ENCODE measurements at regions not wholly inside any gene's neighbourhood (a gene's known extent, or its start where the extent isn't known, plus 50 kb on each side); places are given as distances from the start of the nearest gene placed in this dataset.

- CTCF ChIA-PET: no interaction called here
- no peak for DNase-seq
- Mint-ChIP-seq H3K4me1 (ENCODE audit: low read depth) (no peaks in the 10 kb centered on the region), H3K27ac (no peak overlapping the region), H3K9me3 (no peaks in the 10 kb centered on the region), H3K36me3 (no peaks in the 10 kb centered on the region), H3K4me3 (no peak overlapping the region), H3K27me3 (no peaks in the 10 kb centered on the region)
- intact Hi-C loops (cut with micrococcal nuclease): no loop called here
- POLR2A ChIA-PET: no interaction called here
These were observed 96.3 kb upstream of the ST6GALNAC5 start for GRCh38 chr1:76770979-76771378.

DNA sequence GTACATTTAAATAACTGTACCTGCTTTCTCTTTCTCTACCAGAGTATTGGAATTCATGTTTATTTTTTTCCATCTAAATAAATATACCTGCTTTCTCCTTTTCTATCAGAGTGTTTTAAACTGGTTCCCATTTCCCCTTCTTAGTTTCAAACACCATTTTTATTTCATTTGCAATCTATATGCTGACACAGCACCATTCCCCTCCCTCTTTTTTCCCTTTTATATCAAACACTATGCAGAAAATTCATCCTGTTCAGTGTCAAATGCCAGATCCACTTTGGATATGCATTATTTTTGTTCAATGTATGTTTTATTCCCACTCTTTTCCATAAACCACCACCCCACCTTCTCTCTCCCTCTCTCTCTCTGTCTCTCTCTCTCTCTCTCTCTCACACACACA is 85.8 kb upstream of the ST6GALNAC5 start:
- ChIA-PET CTCF (no interaction called here), POLR2A (no interaction called here)
- no peak for DNase-seq
- intact Hi-C loops (cut with micrococcal nuclease): no loop called here
- H3K27me3 Mint-ChIP-seq: peaks cover 2% of the 10 kb centered on the region
- H3K36me3 Mint-ChIP-seq: no peaks in the 10 kb centered on the region
- H3K9me3 Mint-ChIP-seq: no peaks in the 10 kb centered on the region
- no peak overlapping the region for H3K27ac Mint-ChIP-seq
- no peak overlapping the region for H3K4me3 Mint-ChIP-seq
- H3K4me1 Mint-ChIP-seq (ENCODE audit: low read depth): no peaks in the 10 kb centered on the region

- POLR2A ChIA-PET: no interaction called here
- CTCF ChIA-PET: no interaction called here
- DNase-seq: no peak
- no peaks in the 10 kb centered on the region for H3K4me1 Mint-ChIP-seq (ENCODE audit: low read depth)
- H3K9me3 Mint-ChIP-seq: no peaks in the 10 kb centered on the region
- intact Hi-C loops (cut with micrococcal nuclease): no loop called here
- H3K27ac Mint-ChIP-seq: no peak overlapping the region
- H3K27me3 Mint-ChIP-seq: peaks cover 2% of the 10 kb centered on the region
- H3K36me3 Mint-ChIP-seq: no peaks in the 10 kb centered on the region
- H3K4me3 Mint-ChIP-seq: no peak overlapping the region
These were observed 84.5 kb upstream of the ST6GALNAC5 start for GRCh38 chr1:76782809-76783208.

DNA sequence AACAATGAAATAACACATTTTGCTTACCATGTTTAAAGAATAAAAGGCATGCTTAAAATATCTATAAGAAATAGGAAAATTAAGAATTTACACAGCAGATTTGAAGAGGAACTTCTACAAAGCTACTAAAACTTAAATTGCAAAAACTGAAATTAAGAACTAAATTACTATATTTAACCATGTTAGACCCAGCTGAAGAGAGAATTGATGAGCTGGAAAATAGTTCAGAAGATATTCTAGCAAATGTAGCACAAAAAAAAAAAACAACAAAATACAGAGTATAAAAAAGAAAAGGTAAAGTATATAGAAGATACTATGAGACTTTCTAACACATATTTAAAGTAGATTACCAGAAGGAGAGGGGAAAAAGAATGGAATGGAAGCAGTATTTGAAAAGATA is 82.8 kb upstream of the ST6GALNAC5 start:
- H3K36me3 Mint-ChIP-seq: no peaks in the 10 kb centered on the region
- DNase-seq: no peak
- intact Hi-C loops (cut with micrococcal nuclease): no loop called here
- no peak overlapping the region for H3K4me3 Mint-ChIP-seq
- CTCF ChIA-PET: no interaction called here
- no peak overlapping the region for H3K27ac Mint-ChIP-seq
- H3K27me3 Mint-ChIP-seq: peaks cover 2% of the 10 kb centered on the region
- H3K4me1 Mint-ChIP-seq (ENCODE audit: low read depth): no peaks in the 10 kb centered on the region
- POLR2A ChIA-PET: no interaction called here
- H3K9me3 Mint-ChIP-seq: no peaks in the 10 kb centered on the region

DNA sequence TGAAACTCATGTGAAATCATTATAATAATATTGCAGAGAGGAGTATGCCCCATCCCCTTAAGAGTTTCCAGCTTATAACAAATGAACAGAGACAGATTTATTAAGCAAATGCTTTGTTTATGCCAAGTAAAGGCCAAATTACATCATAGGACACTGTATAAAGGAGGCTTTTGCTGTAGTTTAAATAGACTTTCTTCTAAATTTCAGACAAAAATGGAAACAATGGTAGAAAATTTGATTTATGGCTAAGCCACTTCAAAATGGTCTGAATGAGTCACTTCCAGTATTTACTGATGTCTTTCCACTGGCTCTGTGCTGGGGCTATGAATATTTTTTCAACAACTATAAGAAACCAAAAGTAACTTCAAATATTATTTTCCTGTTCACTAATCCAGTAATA is 81.1 kb upstream of the ST6GALNAC5 start:
- CTCF ChIA-PET: no interaction called here
- H3K27ac Mint-ChIP-seq: no peak overlapping the region
- H3K4me3 Mint-ChIP-seq: no peak overlapping the region
- no peaks in the 10 kb centered on the region for H3K4me1 Mint-ChIP-seq (ENCODE audit: low read depth)
- intact Hi-C loops (cut with micrococcal nuclease): no loop called here
- H3K36me3 Mint-ChIP-seq: no peaks in the 10 kb centered on the region
- no peak for DNase-seq
- POLR2A ChIA-PET: no interaction called here
- H3K27me3 Mint-ChIP-seq: peaks cover 2% of the 10 kb centered on the region
- no peaks in the 10 kb centered on the region for H3K9me3 Mint-ChIP-seq

GRCh38 chr1:76793594-76793993 is 73.7 kb upstream of the ST6GALNAC5 start:
- POLR2A ChIA-PET: no interaction called here
- no peaks in the 10 kb centered on the region for H3K4me1 Mint-ChIP-seq (ENCODE audit: low read depth)
- no peak for DNase-seq
- intact Hi-C loops (cut with micrococcal nuclease): no loop called here
- H3K4me3 Mint-ChIP-seq: no peak overlapping the region
- H3K9me3 Mint-ChIP-seq: no peaks in the 10 kb centered on the region
- peaks cover 2% of the 10 kb centered on the region for H3K27me3 Mint-ChIP-seq
- no peaks in the 10 kb centered on the region for H3K36me3 Mint-ChIP-seq
- CTCF ChIA-PET: no interaction called here
- H3K27ac Mint-ChIP-seq: no peak overlapping the region

DNA sequence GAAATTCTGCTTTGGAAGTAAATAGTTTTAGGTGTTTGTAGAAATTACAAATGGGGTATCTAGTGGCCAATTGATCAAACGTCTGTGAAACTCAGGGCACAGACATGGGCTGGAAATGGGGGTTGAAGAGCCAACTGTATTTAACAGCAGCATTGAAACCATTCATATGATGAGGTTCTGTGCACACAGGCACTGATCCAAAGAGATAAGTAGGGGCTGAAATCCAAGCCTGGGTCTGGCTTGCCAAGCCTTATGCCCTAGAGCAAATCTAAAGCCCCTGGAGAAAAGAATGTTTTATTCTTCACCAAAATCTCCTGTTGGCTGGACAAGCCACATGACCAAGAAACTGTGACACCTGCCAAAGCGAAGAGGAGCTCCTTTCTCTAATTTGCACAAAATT is 67.6 kb upstream of the ST6GALNAC5 start:
- no peak overlapping the region for H3K27ac Mint-ChIP-seq
- DNase-seq: no peak
- H3K36me3 Mint-ChIP-seq: no peaks in the 10 kb centered on the region
- CTCF ChIA-PET: no interaction called here
- no peaks in the 10 kb centered on the region for H3K9me3 Mint-ChIP-seq
- H3K27me3 Mint-ChIP-seq: no peaks in the 10 kb centered on the region
- intact Hi-C loops (cut with micrococcal nuclease): no loop called here
- H3K4me3 Mint-ChIP-seq: no peak overlapping the region
- POLR2A ChIA-PET: no interaction called here
- H3K4me1 Mint-ChIP-seq (ENCODE audit: low read depth): no peaks in the 10 kb centered on the region

DNA sequence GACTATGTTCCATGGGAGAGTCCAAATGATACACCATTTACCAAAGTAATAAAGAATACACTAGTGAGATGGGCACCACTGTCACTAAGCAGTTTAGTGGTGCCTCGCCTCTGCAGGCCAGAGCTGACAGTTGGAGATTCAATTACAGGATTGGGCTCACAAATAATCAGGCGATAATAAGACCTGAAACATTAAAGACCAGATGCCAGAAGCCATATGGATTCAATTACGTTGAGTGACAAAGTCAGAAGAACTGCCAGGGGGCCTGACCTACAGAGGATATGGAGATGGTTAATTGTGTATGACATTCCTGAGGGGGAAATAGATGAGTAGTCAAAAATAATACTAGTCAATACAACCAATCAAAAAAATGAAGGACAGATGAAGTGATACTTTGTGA is 65.2 kb upstream of the ST6GALNAC5 start:
- no peak for DNase-seq
- H3K27me3 Mint-ChIP-seq: no peaks in the 10 kb centered on the region
- H3K4me3 Mint-ChIP-seq: no peak overlapping the region
- no peak overlapping the region for H3K27ac Mint-ChIP-seq
- intact Hi-C loops (cut with micrococcal nuclease): no loop called here
- ChIA-PET CTCF (no interaction called here), POLR2A (no interaction called here)
- H3K9me3 Mint-ChIP-seq: no peaks in the 10 kb centered on the region
- H3K36me3 Mint-ChIP-seq: no peaks in the 10 kb centered on the region
- no peaks in the 10 kb centered on the region for H3K4me1 Mint-ChIP-seq (ENCODE audit: low read depth)

DNA sequence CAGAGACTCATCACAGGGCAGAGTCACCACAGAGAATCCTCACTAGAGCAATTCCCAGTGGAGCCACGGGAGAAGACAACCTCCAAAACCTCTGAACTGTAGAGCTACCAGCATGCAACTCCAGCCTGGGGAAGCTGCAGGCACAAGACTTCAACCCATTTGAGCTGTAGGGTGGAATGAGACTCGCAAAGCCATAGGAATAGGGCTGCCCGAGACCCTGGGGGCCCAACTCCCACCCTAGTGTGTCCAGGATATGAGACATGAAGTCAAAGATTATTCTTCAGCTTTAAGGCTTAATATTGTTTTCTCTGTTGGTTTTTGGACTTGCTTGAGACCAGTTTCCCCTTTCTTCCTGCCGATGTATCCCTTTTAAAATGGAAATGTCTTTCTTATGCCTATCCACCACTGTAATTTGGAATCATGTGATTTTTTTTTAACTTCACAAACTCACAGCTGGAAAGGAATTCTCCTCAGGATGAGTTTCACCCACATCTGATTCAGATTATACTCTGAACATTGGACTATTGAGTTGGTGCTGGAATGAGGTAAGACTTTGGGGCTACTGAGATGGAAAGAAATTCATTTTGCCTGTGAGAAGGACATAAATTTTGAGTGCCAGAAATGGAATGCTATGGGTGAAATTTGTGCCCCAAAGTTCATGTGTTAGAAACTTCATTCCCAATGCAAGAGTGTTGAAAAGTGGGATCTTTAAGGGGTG is 59.6 kb upstream of the ST6GALNAC5 start:
- ChIA-PET POLR2A (interaction anchor here (0.6 kb wide), 1 partner anchor 262 kb away, joined by 3 read pairs; no protein-coding TSS in a partner anchor), CTCF (no interaction called here)
- no peak overlapping the region for H3K4me3 Mint-ChIP-seq
- H3K27ac Mint-ChIP-seq: no peak overlapping the region
- intact Hi-C loops (cut with micrococcal nuclease): no loop called here
- H3K4me1 Mint-ChIP-seq (ENCODE audit: low read depth): no peaks in the 10 kb centered on the region
- no peaks in the 10 kb centered on the region for H3K9me3 Mint-ChIP-seq
- no peak for DNase-seq
- H3K36me3 Mint-ChIP-seq: no peaks in the 10 kb centered on the region
- H3K27me3 Mint-ChIP-seq: no peaks in the 10 kb centered on the region

Data from activated CD4-positive, alpha-beta memory T cell treated with anti-CD3 and anti-CD28 coated beads for 36 hours (primary cell).